ENCODE measurements at regions not wholly inside any gene's neighbourhood (a gene's known extent, or its start where the extent isn't known, plus 50 kb on each side); places are given as distances from the start of the nearest gene placed in this dataset.

DNA sequence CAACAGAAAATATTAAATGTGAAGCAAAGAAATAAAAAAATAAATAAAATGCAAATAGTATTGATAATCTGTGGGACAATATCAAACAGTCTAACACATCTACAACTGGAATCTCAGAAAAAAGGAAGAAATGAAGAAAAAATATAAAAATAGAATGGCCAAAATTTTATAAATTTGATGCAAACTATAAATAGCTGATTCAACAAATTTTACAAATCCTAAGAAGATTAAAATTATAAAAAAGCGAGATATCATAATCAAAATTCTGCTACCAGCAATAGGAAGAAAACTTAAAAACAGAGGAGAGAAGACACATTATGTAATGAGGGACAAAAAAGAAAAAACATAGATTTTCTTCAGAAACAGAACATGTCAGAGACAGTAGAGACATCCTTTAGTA, 129.2 kb upstream of the IRX1 start:
- Histone ChIP-seq H2AFZ (no peak overlapping the region), H3K9me2 (ENCODE audit: insufficient read depth) (no peaks in the 10 kb centered on the region; the same call in 1 of the 2 replicates), H3K4me3 (no peak overlapping the region), H4K20me1 (replicated peaks; ENCODE audit: insufficient read depth) (no peaks in the 10 kb centered on the region), H3K27me3 (ENCODE audit: insufficient read depth) (no peaks in the 10 kb centered on the region), H3K4me2 (no peak overlapping the region), H3F3A (replicated peaks; ENCODE audit: low read depth) (no peaks in the 10 kb centered on the region), H3K79me2 (replicated peaks; ENCODE audit: insufficient read depth) (no peaks in the 10 kb centered on the region), H3K27ac (ENCODE audit: low read depth) (no peak overlapping the region), H3K36me3 (ENCODE audit: insufficient read depth) (no peaks in the 10 kb centered on the region), H3K4me1 (ENCODE audit: insufficient read depth) (no peaks in the 10 kb centered on the region)
- H3K4me3 Mint-ChIP-seq: no peak overlapping the region
- TF ChIP-seq JUNB (IDR thresholded peaks at IDR 0.05; ENCODE audit: unreplicated experiment) (no peak), CREB1 (CRISPR knock-in tag; IDR thresholded peaks at IDR 0.05; ENCODE audit: low read depth) (no peak), STAT1 (IDR thresholded peaks at IDR 0.05; ENCODE audit: unreplicated experiment) (no peak), NANOG (IDR thresholded peaks at IDR 0.05; ENCODE audit: borderline replicate concordance) (no peak), ZNF114 (CRISPR knock-in tag; IDR thresholded peaks at IDR 0.05) (no peak), EZH2 (IDR thresholded peaks at IDR 0.05; ENCODE audit: low read depth, unreplicated experiment) (no peak)
- TF ChIP-seq, protein P1, sequence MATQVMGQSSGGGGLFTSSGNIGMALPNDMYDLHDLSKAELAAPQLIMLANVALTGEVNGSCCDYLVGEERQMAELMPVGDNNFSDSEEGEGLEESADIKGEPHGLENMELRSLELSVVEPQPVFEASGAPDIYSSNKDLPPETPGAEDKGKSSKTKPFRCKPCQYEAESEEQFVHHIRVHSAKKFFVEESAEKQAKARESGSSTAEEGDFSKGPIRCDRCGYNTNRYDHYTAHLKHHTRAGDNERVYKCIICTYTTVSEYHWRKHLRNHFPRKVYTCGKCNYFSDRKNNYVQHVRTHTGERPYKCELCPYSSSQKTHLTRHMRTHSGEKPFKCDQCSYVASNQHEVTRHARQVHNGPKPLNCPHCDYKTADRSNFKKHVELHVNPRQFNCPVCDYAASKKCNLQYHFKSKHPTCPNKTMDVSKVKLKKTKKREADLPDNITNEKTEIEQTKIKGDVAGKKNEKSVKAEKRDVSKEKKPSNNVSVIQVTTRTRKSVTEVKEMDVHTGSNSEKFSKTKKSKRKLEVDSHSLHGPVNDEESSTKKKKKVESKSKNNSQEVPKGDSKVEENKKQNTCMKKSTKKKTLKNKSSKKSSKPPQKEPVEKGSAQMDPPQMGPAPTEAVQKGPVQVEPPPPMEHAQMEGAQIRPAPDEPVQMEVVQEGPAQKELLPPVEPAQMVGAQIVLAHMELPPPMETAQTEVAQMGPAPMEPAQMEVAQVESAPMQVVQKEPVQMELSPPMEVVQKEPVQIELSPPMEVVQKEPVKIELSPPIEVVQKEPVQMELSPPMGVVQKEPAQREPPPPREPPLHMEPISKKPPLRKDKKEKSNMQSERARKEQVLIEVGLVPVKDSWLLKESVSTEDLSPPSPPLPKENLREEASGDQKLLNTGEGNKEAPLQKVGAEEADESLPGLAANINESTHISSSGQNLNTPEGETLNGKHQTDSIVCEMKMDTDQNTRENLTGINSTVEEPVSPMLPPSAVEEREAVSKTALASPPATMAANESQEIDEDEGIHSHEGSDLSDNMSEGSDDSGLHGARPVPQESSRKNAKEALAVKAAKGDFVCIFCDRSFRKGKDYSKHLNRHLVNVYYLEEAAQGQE (IDR thresholded peaks at IDR 0.05; ENCODE audit: unreplicated experiment): no peak
- H3K36me3 Mint-ChIP-seq (ENCODE audit: low read depth): peaks cover 5% of the 10 kb centered on the region; the same call in 1 of the 3 replicates
- DNase-seq (ENCODE audit: low spot score): no peak
- no peak overlapping the region for H3K27ac Mint-ChIP-seq
- no peaks in the 10 kb centered on the region for H3K27me3 Mint-ChIP-seq (ENCODE audit: insufficient read depth, low read depth, poor library complexity)
- peaks cover 12% of the 10 kb centered on the region for H3K9me3 Mint-ChIP-seq
- no peaks in the 10 kb centered on the region for H3K4me1 Mint-ChIP-seq
- ATAC-seq: no peak

DNA sequence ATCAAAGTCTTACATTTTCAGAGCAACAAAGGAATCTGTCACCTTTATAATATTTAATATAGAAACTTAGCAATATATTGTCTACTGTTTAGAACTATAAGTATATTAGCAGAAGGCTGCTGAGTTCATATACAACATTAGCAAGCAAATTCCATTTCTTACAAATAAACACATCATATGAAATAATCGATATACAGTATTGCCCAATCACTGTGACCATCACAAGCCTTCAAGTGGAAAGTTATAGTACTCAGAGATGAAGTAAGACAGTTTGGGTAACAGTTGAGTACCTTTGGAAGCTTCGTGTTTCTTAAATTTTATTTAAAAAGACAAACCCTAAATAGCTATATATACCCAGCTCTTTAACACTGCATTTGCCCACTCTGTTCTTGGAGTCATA, 135.2 kb upstream of the IRX1 start:
- Mint-ChIP-seq H3K27ac (no peak overlapping the region), H3K4me3 (no peak overlapping the region), H3K4me1 (no peaks in the 10 kb centered on the region), H3K9me3 (no peaks in the 10 kb centered on the region; the same call in 1 of the 3 replicates), H3K27me3 (ENCODE audit: insufficient read depth, low read depth, poor library complexity) (peaks cover 4% of the 10 kb centered on the region), H3K36me3 (ENCODE audit: low read depth) (no peaks in the 10 kb centered on the region)
- Histone ChIP-seq H2AFZ (no peak overlapping the region), H3K9me2 (ENCODE audit: insufficient read depth) (no peaks in the 10 kb centered on the region; the same call in 1 of the 2 replicates), H3K4me2 (no peak overlapping the region), H3K27me3 (ENCODE audit: insufficient read depth) (no peaks in the 10 kb centered on the region), H4K20me1 (replicated peaks; ENCODE audit: insufficient read depth) (no peaks in the 10 kb centered on the region), H3K27ac (ENCODE audit: low read depth) (no peak overlapping the region), H3K79me2 (replicated peaks; ENCODE audit: insufficient read depth) (no peaks in the 10 kb centered on the region), H3K4me3 (no peak overlapping the region), H3F3A (replicated peaks; ENCODE audit: low read depth) (no peaks in the 10 kb centered on the region), H3K36me3 (ENCODE audit: insufficient read depth) (no peaks in the 10 kb centered on the region), H3K4me1 (ENCODE audit: insufficient read depth) (no peaks in the 10 kb centered on the region)
- DNase-seq (ENCODE audit: low spot score) (no peak), ATAC-seq (no peak)
- TF ChIP-seq, protein P2, sequence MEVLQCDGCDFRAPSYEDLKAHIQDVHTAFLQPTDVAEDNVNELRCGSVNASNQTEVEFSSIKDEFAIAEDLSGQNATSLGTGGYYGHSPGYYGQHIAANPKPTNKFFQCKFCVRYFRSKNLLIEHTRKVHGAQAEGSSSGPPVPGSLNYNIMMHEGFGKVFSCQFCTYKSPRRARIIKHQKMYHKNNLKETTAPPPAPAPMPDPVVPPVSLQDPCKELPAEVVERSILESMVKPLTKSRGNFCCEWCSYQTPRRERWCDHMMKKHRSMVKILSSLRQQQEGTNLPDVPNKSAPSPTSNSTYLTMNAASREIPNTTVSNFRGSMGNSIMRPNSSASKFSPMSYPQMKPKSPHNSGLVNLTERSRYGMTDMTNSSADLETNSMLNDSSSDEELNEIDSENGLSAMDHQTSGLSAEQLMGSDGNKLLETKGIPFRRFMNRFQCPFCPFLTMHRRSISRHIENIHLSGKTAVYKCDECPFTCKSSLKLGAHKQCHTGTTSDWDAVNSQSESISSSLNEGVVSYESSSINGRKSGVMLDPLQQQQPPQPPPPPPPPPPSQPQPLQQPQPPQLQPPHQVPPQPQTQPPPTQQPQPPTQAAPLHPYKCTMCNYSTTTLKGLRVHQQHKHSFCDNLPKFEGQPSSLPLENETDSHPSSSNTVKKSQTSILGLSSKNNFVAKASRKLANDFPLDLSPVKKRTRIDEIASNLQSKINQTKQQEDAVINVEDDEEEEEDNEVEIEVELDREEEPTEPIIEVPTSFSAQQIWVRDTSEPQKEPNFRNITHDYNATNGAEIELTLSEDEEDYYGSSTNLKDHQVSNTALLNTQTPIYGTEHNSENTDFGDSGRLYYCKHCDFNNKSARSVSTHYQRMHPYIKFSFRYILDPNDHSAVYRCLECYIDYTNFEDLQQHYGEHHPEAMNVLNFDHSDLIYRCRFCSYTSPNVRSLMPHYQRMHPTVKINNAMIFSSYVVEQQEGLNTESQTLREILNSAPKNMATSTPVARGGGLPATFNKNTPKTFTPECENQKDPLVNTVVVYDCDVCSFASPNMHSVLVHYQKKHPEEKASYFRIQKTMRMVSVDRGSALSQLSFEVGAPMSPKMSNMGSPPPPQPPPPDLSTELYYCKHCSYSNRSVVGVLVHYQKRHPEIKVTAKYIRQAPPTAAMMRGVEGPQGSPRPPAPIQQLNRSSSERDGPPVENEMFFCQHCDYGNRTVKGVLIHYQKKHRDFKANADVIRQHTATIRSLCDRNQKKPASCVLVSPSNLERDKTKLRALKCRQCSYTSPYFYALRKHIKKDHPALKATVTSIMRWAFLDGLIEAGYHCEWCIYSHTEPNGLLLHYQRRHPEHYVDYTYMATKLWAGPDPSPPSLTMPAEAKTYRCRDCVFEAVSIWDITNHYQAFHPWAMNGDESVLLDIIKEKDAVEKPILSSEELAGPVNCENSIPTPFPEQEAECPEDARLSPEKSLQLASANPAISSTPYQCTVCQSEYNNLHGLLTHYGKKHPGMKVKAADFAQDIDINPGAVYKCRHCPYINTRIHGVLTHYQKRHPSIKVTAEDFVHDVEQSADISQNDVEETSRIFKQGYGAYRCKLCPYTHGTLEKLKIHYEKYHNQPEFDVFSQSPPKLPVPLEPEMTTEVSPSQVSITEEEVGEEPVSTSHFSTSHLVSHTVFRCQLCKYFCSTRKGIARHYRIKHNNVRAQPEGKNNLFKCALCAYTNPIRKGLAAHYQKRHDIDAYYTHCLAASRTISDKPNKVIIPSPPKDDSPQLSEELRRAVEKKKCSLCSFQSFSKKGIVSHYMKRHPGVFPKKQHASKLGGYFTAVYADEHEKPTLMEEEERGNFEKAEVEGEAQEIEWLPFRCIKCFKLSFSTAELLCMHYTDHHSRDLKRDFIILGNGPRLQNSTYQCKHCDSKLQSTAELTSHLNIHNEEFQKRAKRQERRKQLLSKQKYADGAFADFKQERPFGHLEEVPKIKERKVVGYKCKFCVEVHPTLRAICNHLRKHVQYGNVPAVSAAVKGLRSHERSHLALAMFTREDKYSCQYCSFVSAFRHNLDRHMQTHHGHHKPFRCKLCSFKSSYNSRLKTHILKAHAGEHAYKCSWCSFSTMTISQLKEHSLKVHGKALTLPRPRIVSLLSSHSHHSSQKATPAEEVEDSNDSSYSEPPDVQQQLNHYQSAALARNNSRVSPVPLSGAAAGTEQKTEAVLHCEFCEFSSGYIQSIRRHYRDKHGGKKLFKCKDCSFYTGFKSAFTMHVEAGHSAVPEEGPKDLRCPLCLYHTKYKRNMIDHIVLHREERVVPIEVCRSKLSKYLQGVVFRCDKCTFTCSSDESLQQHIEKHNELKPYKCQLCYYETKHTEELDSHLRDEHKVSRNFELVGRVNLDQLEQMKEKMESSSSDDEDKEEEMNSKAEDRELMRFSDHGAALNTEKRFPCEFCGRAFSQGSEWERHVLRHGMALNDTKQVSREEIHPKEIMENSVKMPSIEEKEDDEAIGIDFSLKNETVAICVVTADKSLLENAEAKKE (CRISPR knock-in tag; IDR thresholded peaks at IDR 0.05): no peak
- TF ChIP-seq ZNF331 (CRISPR knock-in tag; IDR thresholded peaks at IDR 0.05; ENCODE audit: low read depth): no peak
- no peak for TF ChIP-seq CREB1 (CRISPR knock-in tag; IDR thresholded peaks at IDR 0.05; ENCODE audit: low read depth)
- TF ChIP-seq, protein P3, sequence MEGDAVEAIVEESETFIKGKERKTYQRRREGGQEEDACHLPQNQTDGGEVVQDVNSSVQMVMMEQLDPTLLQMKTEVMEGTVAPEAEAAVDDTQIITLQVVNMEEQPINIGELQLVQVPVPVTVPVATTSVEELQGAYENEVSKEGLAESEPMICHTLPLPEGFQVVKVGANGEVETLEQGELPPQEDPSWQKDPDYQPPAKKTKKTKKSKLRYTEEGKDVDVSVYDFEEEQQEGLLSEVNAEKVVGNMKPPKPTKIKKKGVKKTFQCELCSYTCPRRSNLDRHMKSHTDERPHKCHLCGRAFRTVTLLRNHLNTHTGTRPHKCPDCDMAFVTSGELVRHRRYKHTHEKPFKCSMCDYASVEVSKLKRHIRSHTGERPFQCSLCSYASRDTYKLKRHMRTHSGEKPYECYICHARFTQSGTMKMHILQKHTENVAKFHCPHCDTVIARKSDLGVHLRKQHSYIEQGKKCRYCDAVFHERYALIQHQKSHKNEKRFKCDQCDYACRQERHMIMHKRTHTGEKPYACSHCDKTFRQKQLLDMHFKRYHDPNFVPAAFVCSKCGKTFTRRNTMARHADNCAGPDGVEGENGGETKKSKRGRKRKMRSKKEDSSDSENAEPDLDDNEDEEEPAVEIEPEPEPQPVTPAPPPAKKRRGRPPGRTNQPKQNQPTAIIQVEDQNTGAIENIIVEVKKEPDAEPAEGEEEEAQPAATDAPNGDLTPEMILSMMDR (conservative IDR thresholded peaks at IDR 0.05; ENCODE audit: low read depth in 2 of 2): no peak
- TF ChIP-seq JUNB (IDR thresholded peaks at IDR 0.05; ENCODE audit: unreplicated experiment): no peak
